ENCODE measurements at regions not wholly inside any gene's neighbourhood (a gene's known extent, or its start where the extent isn't known, plus 50 kb on each side); places are given as distances from the start of the nearest gene placed in this dataset.

- H3K4me1 ChIP-seq, result no peaks in the 10 kb centered on the region
- H3K4me3 ChIP-seq, result no peak overlapping the region
- peaks cover 0 to 7% (median 0%) of the 10 kb centered on the region in 4 donors for H3K9me3 ChIP-seq
- no peak for DNase-seq (ENCODE audit: low spot score in 2 of 2)
- H3K27ac ChIP-seq, result no peak overlapping the region
- WGBS, 2 donors, result 83 to 89% methylated on average over 8 of the region's 8 CpGs
- H3K36me3 ChIP-seq, result no peaks in the 10 kb centered on the region
- TF ChIP-seq POLR2A (IDR thresholded peaks at IDR 0.05), result no peak
- TF ChIP-seq EP300 (IDR thresholded peaks at IDR 0.05), result no peak
- H3K27me3 ChIP-seq, result no peaks in the 10 kb centered on the region
These were observed 192.6 kb upstream of the SERP2 start for GRCh38 chr13:44180876-44181536.

DNA sequence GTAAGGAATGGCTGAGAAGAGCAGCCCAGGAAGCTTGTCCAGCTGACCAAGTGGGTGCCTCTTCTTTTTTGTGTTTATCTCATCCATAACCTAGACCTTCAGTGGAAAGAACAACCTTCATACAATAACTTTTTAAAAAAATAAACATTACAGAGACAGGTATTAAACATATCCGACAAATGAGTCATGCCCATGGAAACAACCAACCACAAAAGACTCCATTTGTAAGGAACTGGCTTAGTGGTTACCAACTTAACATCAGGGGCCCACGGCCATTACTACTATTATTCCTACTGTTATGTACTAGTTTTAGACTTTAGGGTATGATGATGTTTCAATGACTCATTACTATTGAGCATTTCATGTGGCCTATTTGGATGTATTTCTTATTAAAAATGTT is 191.7 kb upstream of the SERP2 start:
- Histone ChIP-seq H3K4me3 (no peak overlapping the region), H3K27ac (no peak overlapping the region), H3K9me3 (peaks cover 0 to 7% (median 0%) of the 10 kb centered on the region in 4 donors), H3K4me1 (no peaks in the 10 kb centered on the region), H3K36me3 (no peaks in the 10 kb centered on the region), H3K27me3 (no peaks in the 10 kb centered on the region)
- DNase-seq (ENCODE audit: low spot score in 2 of 2), result no peak
- TF ChIP-seq, protein P1, sequence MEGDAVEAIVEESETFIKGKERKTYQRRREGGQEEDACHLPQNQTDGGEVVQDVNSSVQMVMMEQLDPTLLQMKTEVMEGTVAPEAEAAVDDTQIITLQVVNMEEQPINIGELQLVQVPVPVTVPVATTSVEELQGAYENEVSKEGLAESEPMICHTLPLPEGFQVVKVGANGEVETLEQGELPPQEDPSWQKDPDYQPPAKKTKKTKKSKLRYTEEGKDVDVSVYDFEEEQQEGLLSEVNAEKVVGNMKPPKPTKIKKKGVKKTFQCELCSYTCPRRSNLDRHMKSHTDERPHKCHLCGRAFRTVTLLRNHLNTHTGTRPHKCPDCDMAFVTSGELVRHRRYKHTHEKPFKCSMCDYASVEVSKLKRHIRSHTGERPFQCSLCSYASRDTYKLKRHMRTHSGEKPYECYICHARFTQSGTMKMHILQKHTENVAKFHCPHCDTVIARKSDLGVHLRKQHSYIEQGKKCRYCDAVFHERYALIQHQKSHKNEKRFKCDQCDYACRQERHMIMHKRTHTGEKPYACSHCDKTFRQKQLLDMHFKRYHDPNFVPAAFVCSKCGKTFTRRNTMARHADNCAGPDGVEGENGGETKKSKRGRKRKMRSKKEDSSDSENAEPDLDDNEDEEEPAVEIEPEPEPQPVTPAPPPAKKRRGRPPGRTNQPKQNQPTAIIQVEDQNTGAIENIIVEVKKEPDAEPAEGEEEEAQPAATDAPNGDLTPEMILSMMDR (IDR thresholded peaks at IDR 0.05), result no peak
- TF ChIP-seq EP300 (IDR thresholded peaks at IDR 0.05), result no peak
- TF ChIP-seq POLR2A (IDR thresholded peaks at IDR 0.05), result no peak
- 89 to 92% methylated on average over 2 of the region's 2 CpGs for WGBS, 2 donors

- Histone ChIP-seq H3K27ac (no peak overlapping the region), H3K4me1 (no peaks in the 10 kb centered on the region), H3K9me3 (peaks cover 0 to 7% (median 0%) of the 10 kb centered on the region in 4 donors), H3K36me3 (no peaks in the 10 kb centered on the region), H3K4me3 (no peak overlapping the region), H3K27me3 (no peaks in the 10 kb centered on the region)
- no peak for DNase-seq (ENCODE audit: low spot score in 2 of 2)
- 40 to 53% methylated on average over 1 of the region's 1 CpG for WGBS, 2 donors
- TF ChIP-seq EP300 (IDR thresholded peaks at IDR 0.05), result no peak
- TF ChIP-seq, protein P1 (IDR thresholded peaks at IDR 0.05), result no peak
- no peak for TF ChIP-seq POLR2A (IDR thresholded peaks at IDR 0.05)
These were observed 188.9 kb upstream of the SERP2 start for GRCh38 chr13:44184740-44185139.

GRCh38 chr13:44188257-44188656 is 185.4 kb upstream of the SERP2 start:
- peaks cover 0 to 7% (median 0%) of the 10 kb centered on the region in 4 donors for H3K9me3 ChIP-seq
- peaks cover 0 to 12% (median 2%) of the 10 kb centered on the region in 4 donors for H3K4me1 ChIP-seq
- TF ChIP-seq POLR2A (IDR thresholded peaks at IDR 0.05) (no peak), EP300 (IDR thresholded peaks at IDR 0.05) (no peak)
- TF ChIP-seq, protein P1 (IDR thresholded peaks at IDR 0.05), result no peak
- WGBS, 2 donors, result 79 to 82% methylated on average over 2 of the region's 2 CpGs
- DNase-seq (ENCODE audit: low spot score in 2 of 2), result no peak
- no peaks in the 10 kb centered on the region for H3K27me3 ChIP-seq
- no peaks in the 10 kb centered on the region for H3K36me3 ChIP-seq
- no peak overlapping the region for H3K27ac ChIP-seq
- no peak overlapping the region for H3K4me3 ChIP-seq

- Histone ChIP-seq H3K9me3 (no peaks in the 10 kb centered on the region), H3K27ac (no peak overlapping the region), H3K4me1 (peaks cover 0 to 12% (median 2%) of the 10 kb centered on the region in 4 donors), H3K36me3 (no peaks in the 10 kb centered on the region), H3K4me3 (no peak overlapping the region), H3K27me3 (no peaks in the 10 kb centered on the region)
- 72% methylated on average over 1 of the region's 1 CpG for WGBS, 2 donors
- TF ChIP-seq EP300 (IDR thresholded peaks at IDR 0.05), result no peak
- TF ChIP-seq POLR2A (IDR thresholded peaks at IDR 0.05), result no peak
- TF ChIP-seq, protein P1 (IDR thresholded peaks at IDR 0.05), result no peak
- no peak for DNase-seq (ENCODE audit: low spot score in 2 of 2)
These were observed 184.5 kb upstream of the SERP2 start for GRCh38 chr13:44189085-44189484.

Data from tibial nerve (tissue), 4 donors.